HG02610 (cell line): ENCODE measurements at regions not wholly inside any gene's neighbourhood (a gene's known extent, or its start where the extent isn't known, plus 50 kb on each side); places are given as distances from the start of the nearest gene placed in this dataset.
"Not testable (repeated sequence)": the region's sequence is repeated elsewhere in the genome, so short reads cannot be mapped to it uniquely, and the experiment has no call there.

Source experiments
- ATAC-seq: cut with Tn5 transposase; IDR thresholded peaks from one replicate; pipeline ENCODE4 v1.9.1; 2021; ENCODE audit warnings: mild to moderate bottlenecking, moderate library complexity; ENCODE audit not compliant: unreplicated experiment

DNA sequence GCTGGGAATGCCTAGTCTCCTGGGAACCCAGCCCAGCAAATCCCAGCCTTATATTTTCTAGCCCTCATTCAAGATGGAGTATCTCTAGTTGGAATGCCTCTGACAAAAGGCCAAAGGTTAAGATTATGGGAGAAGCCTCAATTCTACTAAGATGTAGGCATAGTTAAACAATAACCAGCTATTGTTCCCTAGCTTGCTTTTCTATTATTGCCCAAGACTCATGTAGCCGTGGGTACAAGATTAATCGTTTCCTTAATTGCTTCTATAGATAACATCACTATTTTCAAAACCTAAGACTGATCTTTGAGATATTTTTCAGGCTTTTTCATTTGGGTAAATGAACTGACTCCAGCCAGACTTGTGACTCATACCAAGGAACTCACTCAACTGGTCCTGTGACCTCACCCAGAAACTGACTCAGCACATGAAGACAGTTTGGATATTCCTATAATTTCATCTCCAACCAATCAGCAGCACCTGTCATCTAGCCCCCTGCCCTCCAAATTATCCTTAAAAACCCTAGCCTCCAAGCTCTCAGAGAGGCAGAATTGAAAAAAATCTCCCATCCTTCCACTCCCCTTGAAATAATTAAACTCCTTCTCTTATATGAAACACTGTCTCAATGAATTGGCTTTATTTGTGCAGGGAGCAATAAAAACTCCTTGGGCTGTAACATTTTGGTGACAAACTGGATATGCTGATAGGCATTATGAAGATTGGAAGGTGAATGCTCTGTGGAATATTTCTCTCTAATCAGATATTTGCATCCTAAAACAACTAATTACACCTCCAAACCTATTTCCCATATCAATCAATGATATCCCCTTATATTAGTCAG lies 589.0 kb downstream of the C12orf50 start:
- ATAC-seq = no peak

DNA sequence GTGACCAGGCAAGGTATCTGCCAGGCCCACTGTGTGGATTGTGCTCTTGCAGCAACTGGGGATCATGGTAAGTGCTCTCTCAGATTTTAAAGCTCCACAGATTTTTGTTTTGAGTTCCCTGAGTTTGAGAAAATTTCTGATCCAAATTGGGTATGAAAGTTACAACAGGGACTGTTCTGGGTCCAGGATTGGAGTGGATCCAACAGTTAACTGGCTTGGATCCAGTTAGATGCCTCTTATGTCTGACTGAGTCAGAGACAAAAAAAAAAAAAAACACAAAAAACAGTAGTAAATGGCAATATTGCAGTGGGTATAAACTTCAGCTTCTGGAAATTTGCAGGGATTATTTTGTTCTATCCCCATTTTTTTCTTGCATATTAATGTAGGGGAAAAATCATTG lies 598.8 kb downstream of the C12orf50 start:
- no peak for ATAC-seq

DNA sequence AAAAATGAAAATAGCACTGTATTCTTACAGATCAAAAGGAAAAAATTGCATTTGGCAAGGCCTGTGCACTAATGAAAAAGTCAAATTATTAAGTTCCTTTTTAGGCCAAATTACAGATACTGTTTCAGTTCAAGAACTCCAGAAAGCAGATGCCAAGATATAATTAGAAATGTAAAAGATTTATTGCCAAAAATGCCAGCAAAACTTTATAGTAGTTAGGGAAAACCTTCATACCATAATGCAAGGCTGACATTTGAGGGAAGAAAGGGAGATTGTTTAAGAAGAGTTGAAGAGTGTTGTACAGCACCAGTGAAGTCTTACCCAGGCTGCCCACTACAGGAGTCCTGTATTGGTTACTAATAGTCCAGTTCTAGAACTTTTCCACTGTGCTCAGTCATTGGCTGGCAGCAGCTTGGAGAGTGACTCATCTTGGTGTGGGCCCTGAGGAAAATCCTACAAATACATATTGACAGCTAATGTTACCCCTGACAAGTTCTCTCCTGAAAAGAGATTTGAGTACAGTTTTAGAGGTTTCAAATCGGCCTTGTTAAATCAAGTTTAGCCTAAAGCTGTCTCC lies 600.4 kb downstream of the C12orf50 start:
- no peak for ATAC-seq

DNA sequence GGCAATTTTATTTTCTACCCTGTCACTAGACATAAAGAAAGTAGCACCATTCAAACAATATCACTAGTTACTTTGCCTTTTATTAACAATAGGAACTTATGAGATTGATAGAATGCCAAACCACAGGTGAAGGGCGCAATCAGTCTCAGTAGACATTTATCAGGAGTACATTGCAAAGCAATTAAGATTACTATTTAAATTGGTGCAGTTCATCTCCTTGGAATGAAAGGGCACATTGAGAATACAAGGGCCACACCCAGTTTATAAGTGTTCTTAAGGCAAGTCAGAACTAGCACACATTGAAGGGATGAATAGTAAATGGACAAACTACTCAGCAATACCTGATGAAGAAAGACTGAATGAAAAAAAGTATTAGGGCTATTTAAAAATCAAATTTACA lies 601.4 kb downstream of the C12orf50 start:
- ATAC-seq = no peak

DNA sequence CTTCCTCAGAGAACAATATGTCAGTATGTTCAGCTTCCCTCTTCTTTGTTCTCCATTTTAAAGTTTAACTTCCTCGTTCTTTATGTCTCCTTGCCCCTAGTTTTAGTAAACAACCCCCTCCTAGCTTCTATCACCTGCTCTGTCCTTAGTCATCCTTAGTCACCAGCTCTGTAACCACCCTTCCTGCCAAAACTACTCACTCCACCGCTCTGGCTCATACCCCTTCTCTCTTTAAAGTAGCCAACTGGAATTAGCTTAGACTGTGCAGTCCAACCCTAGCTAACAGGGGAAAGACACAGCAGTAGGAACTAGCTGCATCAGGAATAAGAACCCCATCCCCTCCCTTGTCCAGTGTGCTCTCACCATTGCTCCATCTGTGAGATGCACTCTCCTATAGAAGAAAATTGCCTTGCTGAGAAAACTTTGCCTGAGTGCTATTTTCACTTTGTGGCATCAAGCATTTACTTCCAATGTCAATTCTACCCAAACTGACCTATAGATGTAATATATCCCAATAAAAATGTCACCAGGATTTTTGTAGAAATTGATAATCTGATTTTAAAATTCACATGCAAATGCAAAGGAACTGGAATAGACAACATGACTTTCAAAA lies 603.2 kb downstream of the C12orf50 start:
- ATAC-seq = no peak

DNA sequence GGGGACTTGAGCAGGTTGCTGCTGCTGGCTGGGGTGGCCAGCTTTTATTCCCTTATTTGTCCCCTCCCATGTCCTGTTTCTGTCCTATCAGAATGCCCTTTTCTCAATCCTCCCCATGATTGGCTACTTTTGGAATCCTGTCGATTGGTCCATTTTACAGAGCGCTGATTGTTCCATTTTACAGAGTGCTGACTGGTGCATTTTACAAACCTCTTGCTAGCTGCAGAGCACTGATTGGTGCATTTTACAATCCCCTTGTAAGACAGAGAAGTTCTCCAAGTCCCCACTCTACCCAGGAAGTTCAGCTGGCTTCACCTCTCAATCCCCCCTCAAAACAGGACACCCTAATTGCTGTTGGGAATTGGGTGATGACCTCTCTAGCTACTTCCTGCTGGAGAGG lies 608.0 kb downstream of the C12orf50 start:
- not testable (repeated sequence) for ATAC-seq

DNA sequence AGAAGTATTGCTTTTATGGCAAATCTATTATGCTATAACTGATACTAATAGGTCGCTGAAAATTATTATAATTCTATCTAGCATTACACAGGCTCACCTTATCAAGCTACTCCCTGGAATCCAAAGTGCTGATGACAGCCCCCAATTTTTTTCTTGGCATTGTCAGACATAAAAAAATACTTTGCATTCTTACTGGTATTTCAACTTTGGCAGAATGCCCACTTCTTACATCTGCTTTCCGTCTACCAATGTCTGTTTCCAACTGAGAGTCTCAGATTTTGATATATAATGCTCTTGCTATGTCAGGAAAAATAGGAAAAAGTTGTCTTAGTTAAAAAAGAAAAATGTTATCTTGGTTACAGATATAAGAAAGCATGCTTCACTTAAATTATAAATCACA lies 615.4 kb downstream of the C12orf50 start:
- no peak for ATAC-seq

DNA sequence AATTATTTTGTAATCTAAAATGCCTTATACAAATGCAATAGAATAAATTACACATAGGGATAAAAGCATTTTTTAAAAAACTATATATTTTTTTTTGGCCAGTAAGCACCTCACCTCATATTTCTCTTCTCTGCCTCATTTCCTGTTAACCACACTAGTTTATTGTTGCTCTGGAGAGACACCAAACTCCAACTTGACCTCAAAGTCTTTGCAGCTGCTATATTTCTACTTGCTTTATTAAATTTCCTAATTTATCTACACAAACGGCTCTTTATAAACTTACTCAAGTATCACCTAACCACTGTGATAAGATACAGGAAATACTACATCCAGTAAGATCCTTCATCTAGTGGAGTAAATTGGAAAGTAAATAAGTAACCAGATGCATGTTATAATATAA lies 622.3 kb downstream of the C12orf50 start:
- ATAC-seq = no peak

DNA sequence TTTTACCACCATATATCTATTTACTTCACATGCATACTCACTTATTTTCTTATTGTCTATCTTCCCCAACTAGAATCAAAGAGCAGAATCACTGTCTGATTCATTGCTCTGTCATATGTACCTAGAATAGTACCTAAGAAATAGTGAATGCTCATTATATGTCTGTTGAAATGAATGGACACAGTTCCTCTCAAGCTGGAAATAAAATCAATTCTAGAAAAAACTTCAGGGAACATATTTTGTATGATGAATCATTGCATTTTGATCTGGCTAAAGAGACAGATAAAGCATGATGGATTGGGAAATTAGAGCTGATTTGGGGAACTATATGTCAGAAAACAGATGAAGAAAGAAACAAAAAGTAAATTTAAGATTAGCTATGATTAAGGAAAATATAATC lies 623.3 kb downstream of the C12orf50 start:
- ATAC-seq = no peak

DNA sequence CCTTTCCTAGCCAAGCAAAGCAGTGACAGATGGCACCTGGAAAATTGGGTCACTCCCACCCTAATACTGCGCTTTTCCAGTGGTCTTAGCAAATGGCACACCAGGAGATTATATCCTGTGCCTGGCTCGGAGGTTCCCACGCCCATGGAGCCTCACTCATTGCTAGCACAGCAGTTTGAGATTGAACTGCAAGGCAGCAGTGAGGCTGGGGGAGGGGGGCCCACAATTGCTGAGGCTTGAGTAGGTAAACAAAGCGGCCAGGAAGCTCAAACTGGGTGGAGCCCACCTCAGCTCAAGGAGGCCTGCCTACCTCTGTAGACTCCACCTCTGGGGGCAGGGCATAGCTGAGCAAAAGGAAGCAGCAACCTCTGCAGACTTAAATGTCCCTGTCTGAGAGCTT lies 635.0 kb downstream of the C12orf50 start:
- not testable (repeated sequence) for ATAC-seq

DNA sequence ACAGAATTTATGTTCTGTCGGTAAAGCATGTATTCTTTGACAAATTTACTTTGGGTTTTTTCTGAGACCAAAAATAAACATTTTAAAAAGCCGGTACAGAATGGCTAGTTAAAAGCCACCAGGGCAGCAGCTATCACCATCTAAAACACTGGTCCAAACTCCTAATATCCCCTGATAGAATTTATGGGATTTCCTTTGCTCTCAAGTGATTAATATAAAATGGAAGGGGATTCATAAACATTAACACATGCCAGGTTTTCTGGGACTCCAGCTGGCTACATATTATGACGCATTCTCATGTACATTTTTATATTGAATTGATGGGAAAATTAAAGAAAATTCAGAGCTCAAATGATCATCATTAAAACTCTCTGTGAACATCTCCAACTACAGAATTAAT lies 640.8 kb downstream of the C12orf50 start:
- no peak for ATAC-seq

DNA sequence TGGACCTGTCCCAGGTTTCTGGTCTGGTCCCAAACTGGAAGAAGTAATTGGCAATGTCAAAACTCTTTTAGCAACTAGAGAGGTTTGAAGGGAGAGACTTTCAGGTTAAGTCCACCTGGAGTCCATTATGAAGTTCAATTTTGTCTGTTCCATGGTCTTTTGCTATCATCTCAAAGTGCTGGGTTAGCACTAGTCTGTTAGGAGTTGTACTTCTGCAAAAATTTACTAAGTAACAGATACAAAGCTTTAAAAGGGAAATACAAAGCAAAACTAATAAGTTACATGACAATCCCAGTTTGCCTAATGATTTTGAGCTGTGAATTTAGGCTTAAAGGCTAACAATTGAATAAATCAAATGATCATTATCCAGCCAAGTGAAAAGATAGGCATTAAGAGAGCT lies 643.9 kb downstream of the C12orf50 start:
- ATAC-seq = no peak

DNA sequence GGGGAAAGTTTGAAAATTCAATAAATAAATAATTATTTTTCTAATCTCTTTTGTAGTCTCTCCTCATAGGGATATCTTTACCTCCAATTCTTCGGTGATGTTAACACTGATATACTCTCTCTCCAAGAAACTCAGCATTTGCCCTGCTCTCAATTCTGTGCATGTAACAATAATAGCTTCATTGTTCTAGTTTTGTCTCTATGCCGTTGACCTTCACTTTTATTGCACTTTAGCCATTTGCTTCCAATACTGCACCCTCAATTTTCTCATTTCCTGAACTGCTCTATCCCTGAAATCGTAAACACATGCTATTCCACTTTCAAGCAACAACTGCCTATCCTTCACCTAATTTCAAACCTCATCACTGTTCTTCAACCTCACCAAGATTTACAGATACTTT lies 645.0 kb downstream of the C12orf50 start:
- no peak for ATAC-seq

DNA sequence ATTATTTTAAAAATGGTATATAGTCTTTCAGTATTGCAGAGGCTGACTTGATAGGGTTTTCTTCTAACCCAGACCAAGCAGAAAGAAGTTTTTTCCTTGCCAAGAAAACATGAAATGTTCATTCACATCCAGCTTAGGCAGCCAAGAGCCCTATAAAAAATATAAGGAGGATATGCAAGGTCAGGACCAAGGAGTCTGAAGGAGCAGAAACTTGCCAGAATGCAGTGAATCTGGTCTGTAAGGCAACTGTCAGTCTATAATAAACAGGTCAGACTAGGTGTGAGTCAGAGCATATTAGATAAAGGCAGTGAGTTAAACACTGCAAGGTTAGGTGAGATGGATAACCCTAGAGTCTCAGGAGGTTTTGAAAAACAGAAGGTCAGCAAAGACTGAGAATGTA lies 645.5 kb downstream of the C12orf50 start:
- ATAC-seq = no peak

DNA sequence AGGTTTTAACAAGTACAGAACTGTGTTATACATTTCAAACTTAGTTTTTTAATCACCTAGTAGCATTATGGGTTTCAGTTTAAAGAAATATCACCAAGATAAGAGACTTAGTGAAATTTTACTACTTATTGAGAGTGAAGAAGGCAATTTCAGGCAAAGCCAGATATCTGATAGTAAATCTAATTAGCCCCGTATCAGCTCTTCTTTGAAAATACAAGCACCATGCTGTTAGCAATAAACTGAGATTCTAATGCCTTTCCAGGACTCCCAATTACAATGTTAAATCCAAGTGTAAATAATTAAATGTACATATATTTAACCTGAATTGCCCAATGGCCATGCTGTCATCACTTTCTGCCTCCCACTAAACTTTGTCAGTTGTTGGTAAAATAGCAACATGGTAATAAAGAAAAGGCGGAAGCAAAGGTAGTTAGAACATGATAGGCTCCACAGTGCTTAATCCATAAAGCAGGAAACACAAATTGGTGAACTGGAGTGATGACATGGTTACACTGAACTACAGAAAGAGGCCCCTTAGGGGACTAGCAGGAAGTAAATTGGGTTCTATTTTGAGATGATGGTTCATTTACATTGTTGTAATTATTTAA lies 646.1 kb downstream of the C12orf50 start:
- no peak for ATAC-seq

DNA sequence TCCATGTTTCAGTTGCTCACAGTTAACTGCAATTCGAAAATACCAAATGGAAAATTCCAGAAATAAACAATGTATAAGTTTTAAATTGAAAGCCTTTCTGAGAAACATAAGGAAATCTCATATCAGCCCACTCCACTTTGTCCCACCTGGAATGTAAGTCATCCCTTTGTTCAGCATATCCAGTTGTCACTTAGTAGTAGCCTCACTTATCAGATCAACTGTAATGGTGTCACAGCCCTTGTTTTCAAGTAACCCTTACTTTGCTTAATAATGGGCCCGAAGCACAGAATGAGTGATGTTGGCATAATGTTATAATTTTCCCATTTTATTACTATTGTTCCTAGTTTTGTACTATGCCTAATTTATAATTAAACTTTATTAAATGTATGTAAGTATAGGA lies 646.8 kb downstream of the C12orf50 start:
- no peak for ATAC-seq

DNA sequence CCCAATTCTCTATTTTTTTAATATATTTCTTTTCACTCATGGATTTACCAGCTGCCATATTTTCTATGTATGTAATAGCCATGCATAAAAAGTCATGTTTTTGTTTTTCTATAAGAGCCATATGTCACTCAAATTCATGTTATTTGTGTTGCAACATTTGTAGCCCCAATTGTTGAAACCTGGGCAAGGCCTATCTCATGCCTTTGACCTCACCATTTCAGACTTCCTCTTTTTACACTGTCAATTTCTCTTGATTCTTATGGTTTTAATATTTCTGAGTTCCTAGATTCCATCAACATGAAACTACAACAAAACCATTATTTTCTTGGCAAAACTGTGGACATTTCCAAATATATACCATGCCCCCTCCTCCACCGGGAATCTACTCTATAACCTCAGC lies 647.5 kb downstream of the C12orf50 start:
- no peak for ATAC-seq

DNA sequence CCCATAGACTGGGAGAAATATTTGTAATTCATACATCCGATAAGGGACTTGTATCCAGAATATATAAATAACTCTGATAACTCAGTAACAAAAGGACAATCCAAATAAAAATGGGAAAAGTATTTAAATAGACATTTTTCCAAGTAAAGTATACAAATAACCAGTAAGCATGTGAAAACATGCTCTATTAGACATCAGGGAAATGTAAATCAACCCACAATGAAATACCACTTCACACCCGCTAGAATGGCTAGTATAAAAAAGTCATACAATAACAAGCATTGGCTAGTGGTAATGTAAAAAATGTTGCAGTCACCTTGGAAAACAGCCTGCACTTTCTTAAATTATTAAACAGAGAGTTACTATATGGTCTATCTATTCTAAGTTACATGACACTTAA lies 650.7 kb downstream of the C12orf50 start:
- no peak for ATAC-seq

DNA sequence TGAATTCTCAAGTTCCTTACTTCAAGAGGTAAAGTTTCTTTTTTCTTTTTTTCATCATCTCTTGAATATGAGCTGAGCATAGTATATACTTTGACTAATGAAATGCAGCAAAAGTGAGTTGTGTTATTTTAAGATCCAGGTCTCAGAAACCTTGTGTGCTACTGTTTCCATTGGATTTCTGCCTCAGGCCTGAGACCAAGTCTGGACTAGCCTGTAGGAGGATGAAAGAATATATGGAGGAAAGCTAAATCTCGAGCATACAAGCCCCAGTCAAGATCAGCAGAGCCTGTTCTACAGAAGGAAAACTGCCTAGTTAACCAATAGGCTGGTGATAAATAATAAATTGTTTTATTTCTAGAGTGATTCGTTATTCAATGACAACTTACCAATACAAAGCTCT lies 652.5 kb downstream of the C12orf50 start:
- ATAC-seq = no peak

DNA sequence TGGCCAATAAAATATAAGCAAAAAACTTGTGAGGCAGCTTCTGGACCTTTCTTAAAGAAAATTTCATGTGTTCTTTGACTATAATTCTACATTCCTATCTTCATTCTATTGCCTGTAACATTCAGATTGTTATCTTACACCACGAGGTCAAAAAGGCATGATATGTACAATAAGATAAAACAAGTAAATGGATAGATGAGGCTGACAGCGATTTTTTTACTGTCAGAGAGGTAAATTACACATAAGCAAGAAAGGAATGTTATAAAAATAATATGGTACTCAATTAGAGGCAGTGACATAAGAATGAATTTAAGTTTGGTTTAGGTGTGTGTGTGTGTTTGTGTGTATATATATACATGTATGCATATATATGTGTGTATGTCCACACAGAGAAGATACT lies 660.0 kb downstream of the C12orf50 start:
- ATAC-seq = no peak

DNA sequence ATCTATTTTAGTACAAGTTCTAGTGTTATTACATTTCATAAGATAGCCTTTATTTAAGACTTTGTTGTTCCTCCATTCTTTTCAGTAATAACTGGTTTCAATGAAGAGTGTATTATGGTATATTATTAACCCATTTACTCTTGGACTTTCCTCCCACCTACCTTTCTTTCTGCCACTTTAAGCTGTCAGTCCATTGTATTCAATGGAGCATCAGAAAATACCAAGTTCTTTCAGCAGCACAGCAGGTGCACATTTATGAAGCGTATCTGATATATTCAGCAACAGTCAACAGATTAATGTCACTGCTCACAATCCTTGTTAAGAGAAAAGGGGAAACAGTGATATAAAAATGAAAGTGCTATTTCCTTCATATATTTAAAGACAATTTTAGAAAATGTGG lies 660.9 kb downstream of the C12orf50 start:
- no peak for ATAC-seq

DNA sequence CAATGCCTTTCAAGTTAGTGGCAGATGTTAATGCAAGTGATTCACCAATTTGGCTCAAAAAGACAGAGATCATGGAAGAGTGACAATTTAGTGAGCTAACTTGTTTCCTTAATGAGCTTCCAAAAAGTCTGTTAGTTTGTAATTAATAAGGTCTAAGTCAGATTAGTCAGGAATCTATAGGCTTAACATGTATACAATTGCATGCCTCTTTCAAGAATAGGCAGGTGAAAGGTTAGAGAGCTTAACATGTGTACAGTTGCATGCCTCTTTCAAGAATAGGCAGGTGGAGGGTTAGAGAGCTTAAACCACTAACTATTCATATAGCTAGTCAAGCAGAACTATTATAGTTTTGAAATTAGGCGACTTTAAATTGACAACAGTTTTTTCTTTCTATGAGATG lies 663.8 kb downstream of the C12orf50 start:
- no peak for ATAC-seq
